B cell (primary cell): ENCODE measurements at regions not wholly inside any gene's neighbourhood (a gene's known extent, or its start where the extent isn't known, plus 50 kb on each side); places are given as distances from the start of the nearest gene placed in this dataset.

Experiments used
- ATAC-seq: fragments of 200-7000 bp; cut with Tn5 transposase; one replicate; pipeline ENCODE4 v1.10.0; 2021; ENCODE audit warnings: low read depth, mild to moderate bottlenecking, moderate number of reproducible peaks, moderate library complexity
- CTCF ChIA-PET: fragments of 350-600 bp; sonication (Branson Sonifier 250); formaldehyde crosslinking; loops from one replicate; lab custom pipeline; 2021; ENCODE audit warnings: antibody characterized with exemption, inconsistent platforms; lab: Charles Lee
- POLR2A ChIA-PET: fragments of 350-600 bp; sonication (Branson Sonifier 250); formaldehyde crosslinking; loops from one replicate; lab custom pipeline; 2021; ENCODE audit warnings: antibody characterized with exemption; lab: Charles Lee
- DNase-seq: peaks from one replicate; pipeline ENCODE4 v3.0.0; 2013
- H2AFZ ChIP-seq: 2 replicates; pipeline ENCODE4 v1.6.1; 2012; ENCODE audit warnings: mild to moderate bottlenecking, low read depth, low read length; ENCODE audit not compliant: insufficient read depth, poor library complexity, severe bottlenecking
- H3K27ac ChIP-seq, 2 donors: 1 replicate in 1 of 2; 2 replicates in 1 of 2; pipeline ENCODE4 v1.5.1; 2012 to 2013; ENCODE audit warnings: low read length in 2 of 2, mild to moderate bottlenecking in 2 of 2, moderate library complexity in 1 of 2
- H3K27me3 ChIP-seq, 4 experiments: fragments of 200-600 bp in 1 of 4; sonication (generic) in 1 of 4; replicated peaks in 1 of 4; 1 replicate in 2 of 4; 2 replicates in 2 of 4; pipeline versions ENCODE4 v1.6.1 to v1.7.0; 2013 to 2016; ENCODE audit warnings: low read length in 3 of 4, mild to moderate bottlenecking in 2 of 4, mixed read lengths in 1 of 4, moderate library complexity in 1 of 4; ENCODE audit not compliant: insufficient read depth in 4 of 4, control insufficient read depth in 3 of 4; ENCODE audit errors: control extremely low read depth in 1 of 4
- H3K36me3 ChIP-seq, 2 experiments: replicated peaks in 1 of 2; 1 replicate in 1 of 2; 2 replicates in 1 of 2; pipeline versions ENCODE4 v1.6.1 to v1.7.1; 2013; ENCODE audit warnings: low read length in 1 of 2; ENCODE audit not compliant: insufficient read depth in 2 of 2, control insufficient read depth in 1 of 2; ENCODE audit errors: control extremely low read depth in 1 of 2, extremely low read depth in 1 of 2
- H3K4me1 ChIP-seq, 2 donors: fragments of 200-600 bp in 1 of 2; sonication (generic) in 1 of 2; 1 replicate in 1 of 2; 2 replicates in 1 of 2; pipeline versions ENCODE4 v1.5.1 to v1.6.1; 2013 to 2017; ENCODE audit warnings: low read length in 2 of 2; ENCODE audit not compliant: control insufficient read depth in 2 of 2, insufficient read depth in 2 of 2
- H3K4me2 ChIP-seq: replicated peaks from 2 replicates; pipeline ENCODE3; 2012; ENCODE audit warnings: mild to moderate bottlenecking, low read depth, low read length; ENCODE audit not compliant: poor library complexity, severe bottlenecking
- H3K4me3 ChIP-seq, 5 experiments: fragments of 200-600 bp in 1 of 5; sonication (generic) in 1 of 5; 1 replicate in 3 of 5; 2 replicates in 2 of 5; pipeline versions ENCODE4 v1.5.1 to v1.7.0; 2011 to 2016; ENCODE audit warnings: low read length in 4 of 5, mild to moderate bottlenecking in 4 of 5, low read depth in 2 of 5, control low read depth in 1 of 5, moderate library complexity in 1 of 5; ENCODE audit not compliant: insufficient read depth in 1 of 5; ENCODE audit errors: control extremely low read depth in 1 of 5, extremely low read depth in 1 of 5
- H3K79me2 ChIP-seq: fragments of 200-600 bp; sonication (generic); one replicate; pipeline ENCODE4 v1.6.0; 2016; ENCODE audit warnings: low read length; ENCODE audit not compliant: control insufficient read depth, insufficient read depth
- H3K9ac ChIP-seq: fragments of 200-600 bp; sonication (generic); 2 replicates; pipeline ENCODE4 v1.6.1; 2017; ENCODE audit warnings: mild to moderate bottlenecking, low read length, moderate library complexity
- H3K9me3 ChIP-seq, 3 donors: one replicate each; pipeline versions ENCODE4 v1.6.1 to v1.7.1; 2013; ENCODE audit warnings: low read length in 2 of 3; ENCODE audit not compliant: control insufficient read depth in 2 of 3, insufficient read depth in 1 of 3; ENCODE audit errors: control extremely low read depth in 1 of 3
- H4K20me1 ChIP-seq: 2 replicates; pipeline ENCODE4 v1.6.0; 2012; ENCODE audit warnings: mild to moderate bottlenecking, low read length; ENCODE audit not compliant: insufficient read depth, control insufficient read depth, poor library complexity, severe bottlenecking
- H3K27ac Mint-ChIP-seq: one replicate; pipeline ENCODE4 v1.8.0; 2021; ENCODE audit warnings: mixed read lengths
- H3K27me3 Mint-ChIP-seq: one replicate; pipeline ENCODE4 v1.8.0; 2021; ENCODE audit warnings: mixed read lengths
- H3K4me1 Mint-ChIP-seq: one replicate; pipeline ENCODE4 v1.8.0; 2021; ENCODE audit warnings: mixed read lengths
- H3K4me3 Mint-ChIP-seq: one replicate; pipeline ENCODE4 v1.8.0; 2021; ENCODE audit warnings: mixed read lengths
- H3K9me3 Mint-ChIP-seq: one replicate; pipeline ENCODE4 v1.8.0; 2022; ENCODE audit warnings: mixed read lengths; ENCODE audit not compliant: insufficient read depth
- EZH2 ChIP-seq: IDR thresholded peaks from 2 replicates; pipeline ENCODE4 v1.6.1; 2012; ENCODE audit warnings: borderline replicate concordance, low read depth, mild to moderate bottlenecking, moderate library complexity, low read length; ENCODE audit not compliant: insufficient read depth, poor library complexity, severe bottlenecking
- WGBS: methylation state at CpG from one replicate; pipeline ENCODE4 v1.1.5; 2013; ENCODE audit warnings: missing lambda C conversion rate; ENCODE audit not compliant: insufficient coverage; 5-methylcytosine and 5-hydroxymethylcytosine counted together
- intact Hi-C: fragments of 100-400 bp; cut with micrococcal nuclease; formaldehyde crosslinking; loops from one replicate; pipeline ENCODE4 v1.10.0; 2022
- TF ChIP-seq, protein P1 (sequence below): fragments of 200-600 bp; IDR thresholded peaks from one replicate; pipeline ENCODE4 v1.8.0; 2022; ENCODE audit warnings: antibody characterized with exemption, mild to moderate bottlenecking

GRCh38 chrY:8035653-8036052 lies 1124.1 kb upstream of the AMELY start:
- H3K79me2 ChIP-seq: no peaks in the 10 kb centered on the region
- no peak overlapping the region for H3K27ac ChIP-seq
- no CpG with 5 or more reads among the region's 2 CpGs for WGBS
- ChIA-PET POLR2A (no interaction called here), CTCF (no interaction called here)
- no peaks in the 10 kb centered on the region for H3K4me1 ChIP-seq
- no peak overlapping the region for H3K4me2 ChIP-seq
- no peak for TF ChIP-seq EZH2
- no peaks in the 10 kb centered on the region for H3K36me3 ChIP-seq
- H2AFZ ChIP-seq: no peak overlapping the region
- no peak overlapping the region for H3K27ac Mint-ChIP-seq
- ATAC-seq (no peak), DNase-seq (no peak)
- intact Hi-C loops: no loop called here
- H3K9ac ChIP-seq: no peak overlapping the region
- no peaks in the 10 kb centered on the region for H3K27me3 ChIP-seq
- no peaks in the 10 kb centered on the region for H3K27me3 Mint-ChIP-seq
- no peak overlapping the region for H3K4me3 ChIP-seq
- H3K4me1 Mint-ChIP-seq: no peaks in the 10 kb centered on the region
- no peak overlapping the region for H3K4me3 Mint-ChIP-seq
- no peaks in the 10 kb centered on the region for H3K9me3 ChIP-seq
- H4K20me1 ChIP-seq: no peaks in the 10 kb centered on the region
- no peaks in the 10 kb centered on the region for H3K9me3 Mint-ChIP-seq

DNA sequence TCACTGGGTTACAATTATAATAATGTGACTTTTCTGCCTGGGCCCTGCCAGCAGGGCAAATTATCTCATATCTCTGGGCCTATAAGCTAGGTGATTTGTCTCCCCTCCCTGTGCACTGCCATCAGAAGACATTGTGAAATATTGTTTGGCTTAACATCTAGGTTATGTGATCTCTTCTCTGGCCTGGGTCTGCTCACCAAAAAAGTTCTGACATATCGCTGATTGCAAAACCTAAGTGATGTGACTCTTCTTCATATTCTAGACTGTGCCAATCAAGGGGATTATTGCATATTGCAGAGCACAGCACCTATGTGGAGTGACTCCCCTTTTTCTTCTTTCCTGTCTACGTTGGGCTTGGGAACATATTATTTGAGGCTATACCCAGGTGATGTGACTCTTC lies 1123.1 kb upstream of the AMELY start:
- CTCF ChIA-PET: no interaction called here
- H3K4me3 Mint-ChIP-seq: no peak overlapping the region

More for the DNA sequence above, 1123.1 kb upstream of the AMELY start:
- intact Hi-C loops: no loop called here
- TF ChIP-seq, protein P1, sequence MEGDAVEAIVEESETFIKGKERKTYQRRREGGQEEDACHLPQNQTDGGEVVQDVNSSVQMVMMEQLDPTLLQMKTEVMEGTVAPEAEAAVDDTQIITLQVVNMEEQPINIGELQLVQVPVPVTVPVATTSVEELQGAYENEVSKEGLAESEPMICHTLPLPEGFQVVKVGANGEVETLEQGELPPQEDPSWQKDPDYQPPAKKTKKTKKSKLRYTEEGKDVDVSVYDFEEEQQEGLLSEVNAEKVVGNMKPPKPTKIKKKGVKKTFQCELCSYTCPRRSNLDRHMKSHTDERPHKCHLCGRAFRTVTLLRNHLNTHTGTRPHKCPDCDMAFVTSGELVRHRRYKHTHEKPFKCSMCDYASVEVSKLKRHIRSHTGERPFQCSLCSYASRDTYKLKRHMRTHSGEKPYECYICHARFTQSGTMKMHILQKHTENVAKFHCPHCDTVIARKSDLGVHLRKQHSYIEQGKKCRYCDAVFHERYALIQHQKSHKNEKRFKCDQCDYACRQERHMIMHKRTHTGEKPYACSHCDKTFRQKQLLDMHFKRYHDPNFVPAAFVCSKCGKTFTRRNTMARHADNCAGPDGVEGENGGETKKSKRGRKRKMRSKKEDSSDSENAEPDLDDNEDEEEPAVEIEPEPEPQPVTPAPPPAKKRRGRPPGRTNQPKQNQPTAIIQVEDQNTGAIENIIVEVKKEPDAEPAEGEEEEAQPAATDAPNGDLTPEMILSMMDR: no peak
- TF ChIP-seq EZH2: no peak
- no peak overlapping the region for H3K27ac Mint-ChIP-seq
- H2AFZ ChIP-seq: no peak overlapping the region
- DNase-seq: no peak
- POLR2A ChIA-PET: no interaction called here
- WGBS: no CpG with 5 or more reads among the region's 2 CpGs
- no peak overlapping the region for H3K4me2 ChIP-seq
- H3K4me3 ChIP-seq: no peak overlapping the region
- no peaks in the 10 kb centered on the region for H4K20me1 ChIP-seq
- no peaks in the 10 kb centered on the region for H3K27me3 ChIP-seq
- H3K27ac ChIP-seq: no peak overlapping the region
- ATAC-seq: no peak
- no peaks in the 10 kb centered on the region for H3K4me1 ChIP-seq
- H3K9ac ChIP-seq: no peak overlapping the region
- no peaks in the 10 kb centered on the region for H3K36me3 ChIP-seq
- H3K4me1 Mint-ChIP-seq: no peaks in the 10 kb centered on the region
- no peaks in the 10 kb centered on the region for H3K9me3 Mint-ChIP-seq
- no peaks in the 10 kb centered on the region for H3K9me3 ChIP-seq
- H3K79me2 ChIP-seq: no peaks in the 10 kb centered on the region
- no peaks in the 10 kb centered on the region for H3K27me3 Mint-ChIP-seq
